Testis (tissue), 2 donors: ENCODE measurements at regions not wholly inside any gene's neighbourhood (a gene's known extent, or its start where the extent isn't known, plus 50 kb on each side); places are given as distances from the start of the nearest gene placed in this dataset.

Experiments
- POLR2A ChIP-seq: fragments of 450-650 bp; IDR thresholded peaks from one replicate; pipeline ENCODE4 v1.6.1; 2017; ENCODE audit warnings: antibody characterized with exemption, mild to moderate bottlenecking, moderate library complexity
- TF ChIP-seq, protein P1 (sequence below), 3 experiments: fragments of 450-650 bp in 2 of 3; fragments of 200-600 bp in 1 of 3; sonication (generic) in 1 of 3; IDR thresholded peaks; one replicate each; pipeline ENCODE4 v1.5.1; 2016 to 2019; ENCODE audit warnings: antibody characterized with exemption in 3 of 3, mild to moderate bottlenecking in 2 of 3, moderate library complexity in 1 of 3

DNA sequence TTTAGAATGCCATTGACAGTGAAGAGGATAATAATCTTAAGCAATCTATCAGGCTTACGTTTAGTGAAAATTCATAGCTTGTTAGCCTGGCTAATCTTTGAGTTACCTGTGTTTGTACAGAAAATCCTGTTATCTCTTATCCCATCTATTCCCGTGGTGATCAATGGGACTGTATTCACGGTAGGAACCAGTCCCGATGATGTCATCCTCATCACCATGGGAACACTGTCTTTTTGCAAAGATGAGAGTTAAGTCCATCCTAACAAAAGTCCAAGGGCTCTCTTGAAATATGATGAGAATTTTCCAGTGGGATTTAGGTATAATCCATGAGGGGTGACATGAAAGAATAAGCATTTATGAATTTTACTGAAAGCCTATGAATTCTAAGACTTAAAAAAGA is 762.2 kb downstream of the ETS1 start:
- TF ChIP-seq, protein P1, sequence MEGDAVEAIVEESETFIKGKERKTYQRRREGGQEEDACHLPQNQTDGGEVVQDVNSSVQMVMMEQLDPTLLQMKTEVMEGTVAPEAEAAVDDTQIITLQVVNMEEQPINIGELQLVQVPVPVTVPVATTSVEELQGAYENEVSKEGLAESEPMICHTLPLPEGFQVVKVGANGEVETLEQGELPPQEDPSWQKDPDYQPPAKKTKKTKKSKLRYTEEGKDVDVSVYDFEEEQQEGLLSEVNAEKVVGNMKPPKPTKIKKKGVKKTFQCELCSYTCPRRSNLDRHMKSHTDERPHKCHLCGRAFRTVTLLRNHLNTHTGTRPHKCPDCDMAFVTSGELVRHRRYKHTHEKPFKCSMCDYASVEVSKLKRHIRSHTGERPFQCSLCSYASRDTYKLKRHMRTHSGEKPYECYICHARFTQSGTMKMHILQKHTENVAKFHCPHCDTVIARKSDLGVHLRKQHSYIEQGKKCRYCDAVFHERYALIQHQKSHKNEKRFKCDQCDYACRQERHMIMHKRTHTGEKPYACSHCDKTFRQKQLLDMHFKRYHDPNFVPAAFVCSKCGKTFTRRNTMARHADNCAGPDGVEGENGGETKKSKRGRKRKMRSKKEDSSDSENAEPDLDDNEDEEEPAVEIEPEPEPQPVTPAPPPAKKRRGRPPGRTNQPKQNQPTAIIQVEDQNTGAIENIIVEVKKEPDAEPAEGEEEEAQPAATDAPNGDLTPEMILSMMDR (IDR thresholded peaks at IDR 0.05): no peak
- no peak for TF ChIP-seq POLR2A
